ENCODE measurements at regions not wholly inside any gene's neighbourhood (a gene's known extent, or its start where the extent isn't known, plus 50 kb on each side); places are given as distances from the start of the nearest gene placed in this dataset.

GRCh38 chr3:65291448-65292125 lies 603.8 kb upstream of the ADAMTS9 start:
- TF ChIP-seq POLR2AphosphoS5 (IDR thresholded peaks at IDR 0.05; ENCODE audit: borderline replicate concordance, low read depth, low read length) (no peak), EZH2 (IDR thresholded peaks at IDR 0.05) (no peak), FOXP2 (optimal IDR thresholded peaks at IDR 0.05; ENCODE audit: control extremely low read depth, extremely low read length, insufficient read depth) (no peak)

Data from SK-N-MC (cell line).